GM15510 (cell line): ENCODE measurements at regions not wholly inside any gene's neighbourhood (a gene's known extent, or its start where the extent isn't known, plus 50 kb on each side); places are given as distances from the start of the nearest gene placed in this dataset.

Experiments used
- POLR2A ChIP-seq: IDR thresholded peaks from 3 replicates; pipeline ENCODE4 v1.6.1; 2011; ENCODE audit warnings: borderline replicate concordance; ENCODE audit not compliant: insufficient read length; ENCODE audit errors: extremely low read depth

GRCh38 chr15:77786181-77786890 lies 153.6 kb upstream of the LINGO1 start:
- TF ChIP-seq POLR2A = no peak

DNA sequence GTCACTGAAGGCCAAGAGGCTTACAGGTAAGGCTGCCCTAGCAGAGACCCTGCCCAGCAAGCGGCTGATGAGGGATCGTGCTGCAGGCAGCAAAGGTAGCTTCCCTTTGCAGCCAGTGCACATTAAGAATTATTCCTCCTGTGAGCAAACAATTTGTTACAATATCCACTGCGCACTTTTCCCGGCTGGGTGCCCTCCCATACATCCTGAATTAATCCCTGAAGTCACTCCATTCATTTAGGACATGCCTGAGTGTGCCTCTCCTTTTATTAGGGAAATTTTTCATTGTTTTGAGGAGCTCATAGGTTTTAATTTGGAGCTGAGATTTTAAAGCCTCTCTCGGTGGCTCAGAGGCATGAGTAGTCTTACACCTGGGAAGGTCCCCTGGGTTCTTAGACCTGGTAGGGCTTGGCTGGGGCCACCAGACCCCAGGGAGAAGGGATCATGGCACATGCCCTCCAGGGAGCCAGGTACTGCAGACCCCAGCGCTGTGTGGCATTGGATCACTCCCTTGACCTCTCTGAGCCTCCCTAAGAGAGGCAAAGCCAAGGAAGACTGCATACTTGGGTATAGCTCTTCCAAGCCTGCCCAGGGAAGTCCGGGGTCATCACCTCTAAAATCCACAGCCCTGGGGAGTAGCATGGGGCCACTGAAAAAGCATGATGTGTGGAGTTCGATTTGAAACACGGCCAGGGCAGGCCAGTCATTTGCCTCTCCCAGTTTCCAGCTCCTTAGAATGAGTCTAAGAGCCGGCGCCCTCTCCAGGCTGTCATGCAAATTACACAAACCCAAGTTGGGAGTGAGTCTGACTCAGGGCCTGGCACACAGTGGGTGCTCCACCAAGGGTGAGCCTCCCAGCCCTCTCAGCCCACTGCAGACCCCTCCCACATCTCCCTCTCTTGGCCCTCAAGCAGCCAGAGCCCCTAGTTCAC lies 151.9 kb upstream of the LINGO1 start:
- no peak for TF ChIP-seq POLR2A

DNA sequence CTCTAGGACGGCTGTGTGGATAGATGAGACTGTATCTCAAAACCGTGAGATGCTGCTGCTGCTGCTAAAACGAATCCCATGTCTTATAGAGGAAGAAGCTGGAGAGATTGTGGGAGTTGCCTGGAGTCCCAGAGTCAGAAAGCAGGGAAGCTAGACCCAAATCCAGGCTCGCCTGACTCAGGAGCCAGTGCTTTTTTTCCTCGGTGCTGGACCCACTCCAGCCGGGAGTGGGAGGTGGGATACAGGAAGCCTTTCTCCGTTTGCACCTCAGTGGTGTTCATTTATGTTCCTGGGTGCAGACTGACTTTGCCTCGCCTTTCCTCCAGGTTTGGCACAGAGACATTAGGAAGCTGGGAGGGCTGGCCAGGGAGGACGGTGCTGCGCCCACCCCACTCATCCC lies 150.9 kb upstream of the LINGO1 start:
- TF ChIP-seq POLR2A = no peak

DNA sequence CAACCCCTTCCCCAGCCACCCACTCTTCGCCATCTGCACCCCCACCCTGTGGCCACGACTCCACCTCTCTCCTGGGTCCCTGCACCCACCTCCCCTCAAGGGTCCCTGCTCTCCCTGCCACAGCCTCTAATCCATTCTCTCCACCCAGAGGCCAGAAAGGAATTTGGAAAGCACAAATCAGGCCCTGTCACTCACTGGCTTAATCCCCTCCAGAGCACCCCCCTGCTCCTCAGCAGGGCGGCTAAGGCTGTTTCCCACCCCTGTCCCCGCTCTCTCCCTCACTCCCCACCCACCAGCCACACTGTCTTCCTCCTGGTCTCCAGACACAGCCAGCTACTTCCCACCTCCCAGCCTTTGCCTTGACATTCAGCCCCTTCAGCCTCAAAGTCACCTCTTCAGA lies 150.0 kb upstream of the LINGO1 start:
- TF ChIP-seq POLR2A = no peak

GRCh38 chr15:77781946-77782240 lies 149.2 kb upstream of the LINGO1 start:
- no peak for TF ChIP-seq POLR2A

- no peak for TF ChIP-seq POLR2A
These were observed 148.6 kb upstream of the LINGO1 start for GRCh38 chr15:77781151-77781945.

- no peak for TF ChIP-seq POLR2A
These were observed 146.1 kb upstream of the LINGO1 start for GRCh38 chr15:77778802-77779201.

GRCh38 chr15:77775837-77776236 lies 143.1 kb upstream of the LINGO1 start:
- no peak for TF ChIP-seq POLR2A

- no peak for TF ChIP-seq POLR2A
These were observed 142.7 kb upstream of the LINGO1 start for GRCh38 chr15:77775373-77775772.

DNA sequence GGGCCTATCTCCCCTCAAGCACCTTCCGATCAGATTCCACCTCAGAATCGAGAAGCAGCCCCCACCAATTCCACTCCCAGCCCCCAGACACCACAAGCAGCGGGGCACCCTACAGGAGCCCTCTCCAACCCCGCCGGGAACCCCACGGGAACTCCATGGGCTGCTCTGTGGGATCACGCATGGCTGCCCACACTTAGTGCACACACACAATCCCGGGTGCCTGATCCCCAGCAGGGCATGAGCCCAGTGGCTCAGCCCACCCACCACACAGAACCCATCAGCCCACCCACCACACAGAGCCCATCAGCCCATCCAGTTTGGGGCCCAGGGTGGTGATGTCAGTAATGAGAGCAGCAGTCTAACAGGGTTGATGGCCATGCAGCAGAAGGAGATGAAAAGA lies 141.6 kb upstream of the LINGO1 start:
- TF ChIP-seq POLR2A = no peak

DNA sequence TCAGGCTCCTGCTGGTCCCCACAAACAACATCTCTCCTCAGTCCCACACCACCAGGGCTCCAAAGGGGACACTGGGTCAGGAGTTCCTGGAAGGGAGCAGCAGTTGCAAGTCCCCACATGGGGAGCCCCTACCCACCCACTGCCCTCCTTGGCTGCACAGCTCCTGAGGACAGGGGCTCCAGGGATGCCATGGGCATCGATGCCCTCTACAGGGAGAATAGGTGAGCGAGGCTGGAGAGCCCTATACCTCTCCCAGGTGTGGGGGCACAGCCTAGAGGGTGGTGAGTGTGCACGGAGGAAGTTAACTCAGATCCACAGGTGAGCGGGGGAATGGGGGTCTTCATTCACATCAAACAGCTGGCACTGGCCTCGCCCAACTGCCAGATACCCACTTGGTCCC lies 141.2 kb upstream of the LINGO1 start:
- TF ChIP-seq POLR2A = no peak

DNA sequence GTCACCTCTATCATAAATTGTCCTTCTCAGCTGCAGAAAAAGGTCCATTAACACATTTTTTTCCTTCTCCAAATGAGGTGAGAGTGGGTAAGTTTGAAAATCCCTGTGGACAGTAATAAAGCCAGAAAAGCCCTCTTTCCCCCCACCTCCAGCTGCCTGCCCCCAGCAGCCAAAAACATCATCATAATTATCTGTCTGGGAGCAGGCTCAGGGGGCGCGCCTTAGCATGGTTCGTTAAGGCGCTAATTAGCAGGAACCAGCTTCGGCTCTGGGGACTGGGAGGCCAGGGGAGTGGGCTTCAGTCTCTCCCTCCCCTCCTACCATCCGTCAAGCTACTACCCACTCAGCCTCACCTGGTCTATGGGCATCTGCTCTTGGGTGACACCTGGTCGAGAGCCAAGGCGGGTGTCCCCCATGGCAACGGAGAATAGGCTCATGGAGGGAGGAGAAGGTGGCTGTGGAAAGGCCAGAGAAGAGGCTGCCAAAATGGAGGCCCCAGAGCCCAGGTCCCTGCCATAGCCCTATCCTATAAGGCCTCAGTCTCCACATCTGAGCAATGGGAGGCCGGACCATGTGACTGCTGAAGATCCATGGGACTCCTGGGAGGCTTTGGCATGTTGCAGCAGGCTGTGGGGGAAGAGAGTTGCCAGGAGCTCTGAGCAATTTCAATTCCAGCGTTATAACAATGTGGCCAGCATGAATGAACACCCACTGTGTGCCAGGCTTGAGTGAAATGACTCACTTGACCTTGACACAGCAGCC lies 140.1 kb upstream of the LINGO1 start:
- no peak for TF ChIP-seq POLR2A

DNA sequence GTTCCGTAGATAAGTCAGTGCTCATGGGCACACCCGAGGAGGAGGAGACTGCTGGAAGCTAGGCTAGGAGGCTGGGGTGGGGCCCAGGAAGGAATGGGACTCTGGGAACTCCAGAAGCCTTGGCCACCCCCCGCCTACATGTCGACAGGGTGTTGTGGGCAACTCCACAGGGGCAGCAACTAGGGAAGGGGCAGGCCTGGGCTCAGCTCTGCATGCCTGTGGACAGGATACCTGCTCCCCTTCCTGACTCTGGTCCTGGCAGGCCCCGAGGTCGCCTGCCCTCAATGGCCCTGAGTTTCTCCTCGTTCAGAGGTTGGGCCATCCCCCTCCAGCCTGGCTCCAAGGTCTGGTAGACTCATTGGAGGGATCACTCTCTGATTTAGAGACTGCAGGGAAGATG lies 138.9 kb upstream of the LINGO1 start:
- no peak for TF ChIP-seq POLR2A

GRCh38 chr15:77769700-77770099 lies 137.0 kb upstream of the LINGO1 start:
- no peak for TF ChIP-seq POLR2A
